H1 (cell line): ENCODE measurements at regions not wholly inside any gene's neighbourhood (a gene's known extent, or its start where the extent isn't known, plus 50 kb on each side); places are given as distances from the start of the nearest gene placed in this dataset.

Experiments used
- GTF2F1 ChIP-seq: IDR thresholded peaks from 2 replicates; pipeline ENCODE4 v1.6.1; 2012; ENCODE audit warnings: low read depth, low read length, improper control_type of control experiment, borderline replicate concordance

DNA sequence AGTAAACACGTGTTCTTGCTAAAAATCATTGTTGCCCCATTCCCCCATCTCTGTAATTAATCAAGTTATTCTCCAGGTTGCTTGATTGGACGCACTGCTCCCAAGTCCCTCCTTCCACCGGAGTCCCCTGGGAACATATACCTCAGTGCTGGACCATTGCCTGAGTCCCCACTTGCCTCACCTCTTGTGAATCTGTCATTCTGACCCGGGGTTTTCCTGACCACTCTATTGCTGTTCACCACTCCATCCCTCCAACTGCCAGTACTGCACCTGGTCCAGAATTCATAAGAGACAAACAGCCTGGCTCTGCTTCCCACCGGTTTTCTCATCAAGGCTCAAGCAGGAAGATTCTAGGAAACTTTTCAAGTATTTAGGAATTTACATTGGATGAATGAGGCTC lies 555.9 kb downstream of the VRK1 start (continued):
- TF ChIP-seq GTF2F1: no peak
